PC-9 (cell line): ENCODE measurements at regions not wholly inside any gene's neighbourhood (a gene's known extent, or its start where the extent isn't known, plus 50 kb on each side); places are given as distances from the start of the nearest gene placed in this dataset.

Experiments
- BruUV-seq: library from RNA; stranded (reverse); fragments of 400-500 nt; replicated peaks from 2 replicates; lab custom pipeline; 2021; lab: Mats Ljungman, UMichigan
- CTCF ChIA-PET: fragments of 300-600 bp; sonication (Branson Sonifier 250); formaldehyde crosslinking; loops from one replicate; lab custom pipeline; 2022; ENCODE audit warnings: antibody characterized with exemption; lab: Charles Lee
- POLR2A ChIA-PET: fragments of 300-600 bp; sonication (Branson Sonifier 250); formaldehyde crosslinking; loops from one replicate; lab custom pipeline; 2022; ENCODE audit warnings: antibody characterized with exemption; ENCODE audit not compliant: unreplicated experiment; lab: Charles Lee
- DNase-seq, 2 experiments: peaks; one replicate each; pipeline versions ENCODE4 v3.0.0 to v3.0.0-alpha.2; 2015 to 2022; ENCODE audit warnings: mixed read lengths in 1 of 2
- H2AFZ ChIP-seq: fragments of 200-600 bp; sonication (generic); 2 replicates; pipeline ENCODE4 v1.8.1; 2017; ENCODE audit warnings: antibody characterized with exemption
- H3F3A ChIP-seq: fragments of 200-600 bp; sonication (generic); 2 replicates; pipeline ENCODE4 v1.8.1; 2017; ENCODE audit warnings: antibody characterized with exemption, mild to moderate bottlenecking, low read depth; ENCODE audit not compliant: insufficient read depth
- H3K27ac ChIP-seq: fragments of 200-600 bp; sonication (generic); 2 replicates; pipeline ENCODE4 v1.6.1; 2016; ENCODE audit warnings: mixed run types
- H3K27me3 ChIP-seq: fragments of 200-600 bp; sonication (generic); 2 replicates; pipeline ENCODE4 v1.6.1; 2016; ENCODE audit warnings: low read depth, mixed run types; ENCODE audit not compliant: insufficient read depth
- H3K36me3 ChIP-seq: fragments of 200-600 bp; sonication (generic); 2 replicates; pipeline ENCODE4 v1.6.1; 2016; ENCODE audit warnings: low read depth, mixed run types
- H3K4me1 ChIP-seq: fragments of 200-600 bp; sonication (generic); replicated peaks from 2 replicates; pipeline ENCODE4 v1.6.1; 2016; ENCODE audit warnings: mixed run types; ENCODE audit not compliant: insufficient read depth
- H3K4me2 ChIP-seq: fragments of 200-600 bp; sonication (generic); 2 replicates; pipeline ENCODE4 v1.6.1; 2017; ENCODE audit warnings: mixed run types
- H3K4me3 ChIP-seq: fragments of 200-600 bp; sonication (generic); 2 replicates; pipeline ENCODE4 v1.6.1; 2016; ENCODE audit warnings: mixed run types
- H3K79me2 ChIP-seq: fragments of 200-600 bp; sonication (generic); 2 replicates; pipeline ENCODE4 v1.6.1; 2017; ENCODE audit warnings: low read depth, mixed run types
- H3K9me2 ChIP-seq: fragments of 200-600 bp; sonication (generic); 2 replicates; pipeline ENCODE4 v1.8.1; 2017; ENCODE audit warnings: mild to moderate bottlenecking; ENCODE audit not compliant: insufficient read depth
- H3K9me3 ChIP-seq: fragments of 200-600 bp; sonication (generic); 2 replicates; pipeline ENCODE4 v1.8.1; 2016; ENCODE audit warnings: low read depth; ENCODE audit not compliant: insufficient read depth
- H4K20me1 ChIP-seq: fragments of 200-600 bp; sonication (generic); 2 replicates; pipeline ENCODE4 v1.8.1; 2017; ENCODE audit not compliant: insufficient read depth
- CTCF ChIP-seq: fragments of 200-600 bp; sonication (generic); conservative IDR thresholded peaks from 2 replicates; pipeline ENCODE4 v1.6.1; 2017; ENCODE audit warnings: mixed run types, antibody characterized with exemption, mild to moderate bottlenecking, moderate library complexity
- EZH2 ChIP-seq: fragments of 200-600 bp; sonication (generic); IDR thresholded peaks from 2 replicates; pipeline ENCODE4 v1.8.0; 2017; ENCODE audit warnings: antibody characterized with exemption, low read depth
- intact Hi-C: fragments of 100-400 bp; cut with micrococcal nuclease; formaldehyde crosslinking; loops from one replicate; pipeline ENCODE4 v1.10.0; 2022; ENCODE audit not compliant: unreplicated experiment

GRCh38 chr5:106200971-106201370, 1469.8 kb downstream of the EFNA5 start:
- no peak for TF ChIP-seq CTCF
- no peak for TF ChIP-seq EZH2

GRCh38 chr5:106195679-106196474, 1474.9 kb downstream of the EFNA5 start:
- Histone ChIP-seq H3K4me1 (no peaks in the 10 kb centered on the region), H2AFZ (no peak overlapping the region), H3K9me3 (no peaks in the 10 kb centered on the region), H4K20me1 (no peaks in the 10 kb centered on the region), H3K79me2 (no peaks in the 10 kb centered on the region), H3K27ac (no peak overlapping the region), H3K4me2 (no peak overlapping the region), H3K4me3 (no peak overlapping the region), H3K27me3 (no peaks in the 10 kb centered on the region), H3K36me3 (no peaks in the 10 kb centered on the region), H3K9me2 (no peaks in the 10 kb centered on the region), H3F3A (no peaks in the 10 kb centered on the region; the same call in 1 of the 2 replicates)
- no peak for DNase-seq
- CTCF ChIA-PET, result no interaction called here
- intact Hi-C loops, result no loop called here
- no TSS peak for BruUV-seq
- POLR2A ChIA-PET, result no interaction called here
- TF ChIP-seq CTCF (no peak), EZH2 (no peak)

More at GRCh38 chr5:106200971-106201370, 1469.8 kb downstream of the EFNA5 start:
- POLR2A ChIA-PET, result no interaction called here
- Histone ChIP-seq H3K4me1 (no peaks in the 10 kb centered on the region), H2AFZ (no peak overlapping the region), H3K27ac (no peak overlapping the region), H3K4me3 (no peak overlapping the region), H3K36me3 (no peaks in the 10 kb centered on the region), H4K20me1 (no peaks in the 10 kb centered on the region), H3K27me3 (no peaks in the 10 kb centered on the region), H3K79me2 (no peaks in the 10 kb centered on the region), H3K4me2 (no peak overlapping the region), H3K9me2 (no peaks in the 10 kb centered on the region), H3F3A (no peaks in the 10 kb centered on the region; the same call in 1 of the 2 replicates), H3K9me3 (no peaks in the 10 kb centered on the region)
- CTCF ChIA-PET, result no interaction called here
- DNase-seq, result no peak
- no TSS peak for BruUV-seq
- intact Hi-C loops, result no loop called here

- Histone ChIP-seq H3K27ac (no peak overlapping the region), H3K79me2 (no peaks in the 10 kb centered on the region), H3K9me3 (no peaks in the 10 kb centered on the region), H2AFZ (no peak overlapping the region; the same call in 1 of the 2 replicates), H3F3A (no peaks in the 10 kb centered on the region), H3K27me3 (no peaks in the 10 kb centered on the region), H3K4me2 (no peak overlapping the region), H3K9me2 (no peaks in the 10 kb centered on the region), H3K4me3 (no peak overlapping the region), H3K4me1 (no peaks in the 10 kb centered on the region), H3K36me3 (no peaks in the 10 kb centered on the region), H4K20me1 (no peaks in the 10 kb centered on the region)
- CTCF ChIA-PET, result no interaction called here
- DNase-seq, result no peak
- intact Hi-C loops, result no loop called here
- no peak for TF ChIP-seq EZH2
- no peak for TF ChIP-seq CTCF
- no TSS peak for BruUV-seq
- POLR2A ChIA-PET, result no interaction called here
These were observed 1481.5 kb downstream of the EFNA5 start for GRCh38 chr5:106189121-106189809.
